CD4-positive, alpha-beta T cell (primary cell): ENCODE measurements at regions not wholly inside any gene's neighbourhood (a gene's known extent, or its start where the extent isn't known, plus 50 kb on each side); places are given as distances from the start of the nearest gene placed in this dataset.

ENCODE experiments used
- ATAC-seq: fragments of 200-7000 bp; cut with Tn5 transposase; one replicate; pipeline ENCODE4 v1.10.0; 2022; ENCODE audit warnings: mild to moderate bottlenecking; ENCODE audit not compliant: poor library complexity
- CTCF ChIA-PET: fragments of 350-600 bp; sonication (Branson Sonifier 250); formaldehyde crosslinking; loops from one replicate; lab custom pipeline; 2021; ENCODE audit warnings: antibody characterized with exemption, inconsistent platforms; lab: Charles Lee
- POLR2A ChIA-PET: fragments of 350-600 bp; sonication (Branson Sonifier 250); formaldehyde crosslinking; loops from one replicate; lab custom pipeline; 2021; ENCODE audit warnings: antibody characterized with exemption, inconsistent platforms; lab: Charles Lee
- DNase-seq, 14 experiments: peaks; one replicate each; pipeline ENCODE4 v3.0.0-alpha.2; 2013 to 2020; ENCODE audit warnings: mixed read lengths in 2 of 14
- H3K27ac ChIP-seq, 2 donors: one replicate each; pipeline versions ENCODE4 v1.5.1 to v1.7.0; 2013; ENCODE audit warnings: low read length in 2 of 2, low read depth in 1 of 2, mild to moderate bottlenecking in 1 of 2
- H3K27me3 ChIP-seq, 2 experiments: 1 replicate in 1 of 2; 2 replicates in 1 of 2; pipeline versions ENCODE4 v1.6.1 to v1.7.0; 2013; ENCODE audit warnings: low read length in 2 of 2, control low read depth in 1 of 2, mild to moderate bottlenecking in 1 of 2, moderate library complexity in 1 of 2; ENCODE audit not compliant: insufficient read depth in 2 of 2, control insufficient read depth in 1 of 2
- H3K36me3 ChIP-seq: one replicate; pipeline ENCODE4 v1.6.1; 2013; ENCODE audit warnings: low read length, control low read depth; ENCODE audit not compliant: insufficient read depth
- H3K4me1 ChIP-seq: one replicate; pipeline ENCODE4 v1.6.1; 2013; ENCODE audit warnings: low read length, control low read depth; ENCODE audit not compliant: insufficient read depth
- H3K4me3 ChIP-seq: one replicate; pipeline ENCODE4 v1.5.1; 2013; ENCODE audit warnings: mild to moderate bottlenecking, low read length, moderate library complexity
- H3K9me3 ChIP-seq, 2 experiments: 1 replicate in 1 of 2; 2 replicates in 1 of 2; pipeline versions ENCODE4 v1.6.1 to v1.7.0; 2013; ENCODE audit warnings: low read length in 2 of 2, mild to moderate bottlenecking in 2 of 2, control low read depth in 1 of 2, moderate library complexity in 1 of 2; ENCODE audit not compliant: control insufficient read depth in 1 of 2, insufficient read depth in 1 of 2
- H3K27ac Mint-ChIP-seq: one replicate; pipeline ENCODE4 v1.8.0; 2020; ENCODE audit warnings: mixed read lengths
- H3K27me3 Mint-ChIP-seq: one replicate; pipeline ENCODE4 v1.8.0; 2021; ENCODE audit warnings: mixed read lengths
- H3K36me3 Mint-ChIP-seq: one replicate; pipeline ENCODE4 v1.8.0; 2021; ENCODE audit warnings: low read depth, mixed read lengths
- H3K4me1 Mint-ChIP-seq: one replicate; pipeline ENCODE4 v1.8.0; 2021; ENCODE audit warnings: low read depth, mixed read lengths
- H3K4me3 Mint-ChIP-seq: one replicate; pipeline ENCODE4 v1.8.0; 2020; ENCODE audit warnings: mild to moderate bottlenecking, mixed read lengths
- H3K9me3 Mint-ChIP-seq: one replicate; pipeline ENCODE4 v1.8.0; 2020; ENCODE audit warnings: mixed read lengths
- CTCF ChIP-seq: fragments of 200-600 bp; IDR thresholded peaks from one replicate; pipeline ENCODE4 v1.8.0; 2022; ENCODE audit warnings: antibody characterized with exemption, mild to moderate bottlenecking
- intact Hi-C, 2 experiments: fragments of 100-400 bp; cut with DNase I in 1 of 2; cut with micrococcal nuclease in 1 of 2; formaldehyde crosslinking; loops; one replicate each; pipeline versions ENCODE4 v1.15.1 to v1.9.0; 2023 to 2025; cut with DNase I, micrococcal nuclease

- H3K27me3 Mint-ChIP-seq = no peaks in the 10 kb centered on the region
- no peaks in the 10 kb centered on the region for H3K9me3 Mint-ChIP-seq
- Histone ChIP-seq H3K9me3 (no peaks in the 10 kb centered on the region), H3K4me3 (no peak overlapping the region), H3K27ac (no peak overlapping the region), H3K36me3 (no peaks in the 10 kb centered on the region), H3K4me1 (no peaks in the 10 kb centered on the region), H3K27me3 (no peaks in the 10 kb centered on the region)
- no peaks in the 10 kb centered on the region for H3K4me1 Mint-ChIP-seq
- ChIA-PET CTCF (no interaction called here), POLR2A (no interaction called here)
- TF ChIP-seq CTCF = no peak
- H3K36me3 Mint-ChIP-seq = no peaks in the 10 kb centered on the region
- H3K27ac Mint-ChIP-seq = no peak overlapping the region
- ATAC-seq (no peak), DNase-seq (no peak)
- H3K4me3 Mint-ChIP-seq = no peak overlapping the region
- intact Hi-C loops = no loop called here
Measured at GRCh38 chr5:99775189-99775588, 760.0 kb upstream of the FAM174A start.

- no peak overlapping the region for H3K4me3 Mint-ChIP-seq
- ATAC-seq = no peak
- H3K27ac Mint-ChIP-seq = no peak overlapping the region
- H3K36me3 Mint-ChIP-seq = no peaks in the 10 kb centered on the region
- H3K4me1 Mint-ChIP-seq = no peaks in the 10 kb centered on the region
- no peak for DNase-seq
- no peak for TF ChIP-seq CTCF
- no peaks in the 10 kb centered on the region for H3K9me3 Mint-ChIP-seq
- Histone ChIP-seq H3K9me3 (no peaks in the 10 kb centered on the region), H3K27ac (no peak overlapping the region), H3K4me3 (no peak overlapping the region), H3K27me3 (no peaks in the 10 kb centered on the region), H3K4me1 (no peaks in the 10 kb centered on the region), H3K36me3 (no peaks in the 10 kb centered on the region)
- H3K27me3 Mint-ChIP-seq = no peaks in the 10 kb centered on the region
- intact Hi-C loops = no loop called here
- ChIA-PET CTCF (no interaction called here), POLR2A (no interaction called here)
Measured at GRCh38 chr5:99773290-99773689, 761.9 kb upstream of the FAM174A start.

GRCh38 chr5:99771296-99771695, 763.9 kb upstream of the FAM174A start:
- no peak overlapping the region for H3K27ac Mint-ChIP-seq
- no peaks in the 10 kb centered on the region for H3K4me1 Mint-ChIP-seq
- ChIA-PET POLR2A (no interaction called here), CTCF (no interaction called here)
- no peaks in the 10 kb centered on the region for H3K36me3 ChIP-seq
- no peaks in the 10 kb centered on the region for H3K9me3 ChIP-seq
- H3K27me3 Mint-ChIP-seq = no peaks in the 10 kb centered on the region
- intact Hi-C loops = no loop called here
- no peaks in the 10 kb centered on the region for H3K9me3 Mint-ChIP-seq
- H3K4me3 Mint-ChIP-seq = no peak overlapping the region
- no peak overlapping the region for H3K4me3 ChIP-seq
- H3K4me1 ChIP-seq = no peaks in the 10 kb centered on the region
- ATAC-seq = no peak
- TF ChIP-seq CTCF = no peak
- H3K36me3 Mint-ChIP-seq = no peaks in the 10 kb centered on the region
- no peaks in the 10 kb centered on the region for H3K27me3 ChIP-seq
- DNase-seq = no peak
- no peak overlapping the region for H3K27ac ChIP-seq
